Astrocyte of the cerebellum (primary cell): ENCODE measurements at regions not wholly inside any gene's neighbourhood (a gene's known extent, or its start where the extent isn't known, plus 50 kb on each side); places are given as distances from the start of the nearest gene placed in this dataset.

Source experiments
- DNase-seq: peaks from one replicate; pipeline ENCODE4 v3.0.0-alpha.2; 2011; ENCODE audit warnings: low read depth
- H3K4me3 ChIP-seq: 2 replicates; pipeline ENCODE4 v1.5.1; 2011; ENCODE audit warnings: mild to moderate bottlenecking, low read depth, low read length, moderate library complexity
- in situ Hi-C: cut with HindIII; loops from 2 replicates; pipeline ENCODE4 v1.10.0; 2017; ENCODE audit warnings: low sequenced_read_pairs
- TF ChIP-seq, protein P1 (sequence below): IDR thresholded peaks from 2 replicates; pipeline ENCODE4 v1.5.1; 2012; ENCODE audit warnings: low read length, low read depth, moderate library complexity, mild to moderate bottlenecking; ENCODE audit errors: missing control alignments

DNA sequence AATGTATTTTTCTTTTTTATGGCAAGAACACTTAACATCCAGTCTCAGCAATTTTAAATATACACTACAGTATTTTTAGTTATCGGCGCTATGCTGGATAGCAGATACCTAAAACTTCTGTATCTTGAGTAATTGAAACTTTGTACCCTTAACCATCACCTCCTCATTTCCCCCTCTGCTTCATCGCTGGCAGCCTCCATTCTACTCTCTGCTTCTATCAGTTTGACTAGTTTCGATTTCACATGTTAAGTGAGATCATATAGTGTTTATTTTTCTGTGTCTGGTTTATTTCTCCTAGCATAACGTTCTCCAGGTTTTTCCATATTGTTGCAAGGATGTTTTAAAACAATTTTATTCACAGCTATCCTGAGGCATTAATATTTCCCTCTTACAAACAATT is 340.8 kb upstream of the SLC10A2 start:
- TF ChIP-seq, protein P1, sequence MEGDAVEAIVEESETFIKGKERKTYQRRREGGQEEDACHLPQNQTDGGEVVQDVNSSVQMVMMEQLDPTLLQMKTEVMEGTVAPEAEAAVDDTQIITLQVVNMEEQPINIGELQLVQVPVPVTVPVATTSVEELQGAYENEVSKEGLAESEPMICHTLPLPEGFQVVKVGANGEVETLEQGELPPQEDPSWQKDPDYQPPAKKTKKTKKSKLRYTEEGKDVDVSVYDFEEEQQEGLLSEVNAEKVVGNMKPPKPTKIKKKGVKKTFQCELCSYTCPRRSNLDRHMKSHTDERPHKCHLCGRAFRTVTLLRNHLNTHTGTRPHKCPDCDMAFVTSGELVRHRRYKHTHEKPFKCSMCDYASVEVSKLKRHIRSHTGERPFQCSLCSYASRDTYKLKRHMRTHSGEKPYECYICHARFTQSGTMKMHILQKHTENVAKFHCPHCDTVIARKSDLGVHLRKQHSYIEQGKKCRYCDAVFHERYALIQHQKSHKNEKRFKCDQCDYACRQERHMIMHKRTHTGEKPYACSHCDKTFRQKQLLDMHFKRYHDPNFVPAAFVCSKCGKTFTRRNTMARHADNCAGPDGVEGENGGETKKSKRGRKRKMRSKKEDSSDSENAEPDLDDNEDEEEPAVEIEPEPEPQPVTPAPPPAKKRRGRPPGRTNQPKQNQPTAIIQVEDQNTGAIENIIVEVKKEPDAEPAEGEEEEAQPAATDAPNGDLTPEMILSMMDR: no peak
- no peak overlapping the region for H3K4me3 ChIP-seq
- DNase-seq: no peak
- in situ Hi-C loops: no loop called here

DNA sequence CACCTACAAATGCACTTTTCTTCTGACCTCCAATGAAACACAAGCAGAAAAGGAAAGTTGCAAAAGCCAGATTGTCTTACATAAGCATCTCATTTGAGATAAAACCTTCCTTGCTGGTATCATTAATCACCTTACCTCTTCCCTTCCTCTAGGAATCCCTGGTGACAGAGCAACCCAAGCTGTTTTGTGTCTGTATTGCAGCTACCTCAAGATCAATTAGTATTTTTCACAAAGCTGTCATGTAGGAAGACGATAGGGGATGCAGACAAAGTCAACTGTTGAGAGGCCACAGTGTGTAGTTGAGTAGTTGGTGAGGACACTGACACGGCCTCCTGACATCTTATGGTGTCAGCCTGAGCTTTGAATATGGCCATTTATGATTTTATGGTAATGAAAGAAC is 339.1 kb upstream of the SLC10A2 start:
- H3K4me3 ChIP-seq: no peak overlapping the region
- in situ Hi-C loops: no loop called here
- TF ChIP-seq, protein P1: no peak
- no peak for DNase-seq

DNA sequence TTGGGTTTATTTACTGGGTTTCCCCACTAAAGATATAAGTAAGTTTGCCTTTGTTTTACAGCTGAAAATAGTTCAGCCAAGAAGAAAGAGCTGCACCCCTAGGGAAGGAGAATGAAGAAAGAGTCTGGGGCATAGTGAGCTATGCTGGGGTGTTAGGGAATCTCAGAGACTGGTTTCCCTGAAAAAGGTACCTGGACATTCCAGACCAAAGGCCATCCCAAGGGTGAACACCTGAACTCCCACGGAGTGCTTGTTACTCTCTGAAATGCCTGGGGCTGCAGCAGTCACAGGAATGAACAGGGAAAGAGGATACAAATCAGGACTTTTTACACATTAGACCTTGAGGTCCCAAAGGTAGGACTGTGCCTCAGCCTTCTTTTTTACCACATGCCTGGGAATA is 337.6 kb upstream of the SLC10A2 start:
- in situ Hi-C loops: no loop called here
- H3K4me3 ChIP-seq: no peak overlapping the region
- no peak for DNase-seq
- TF ChIP-seq, protein P1: no peak

DNA sequence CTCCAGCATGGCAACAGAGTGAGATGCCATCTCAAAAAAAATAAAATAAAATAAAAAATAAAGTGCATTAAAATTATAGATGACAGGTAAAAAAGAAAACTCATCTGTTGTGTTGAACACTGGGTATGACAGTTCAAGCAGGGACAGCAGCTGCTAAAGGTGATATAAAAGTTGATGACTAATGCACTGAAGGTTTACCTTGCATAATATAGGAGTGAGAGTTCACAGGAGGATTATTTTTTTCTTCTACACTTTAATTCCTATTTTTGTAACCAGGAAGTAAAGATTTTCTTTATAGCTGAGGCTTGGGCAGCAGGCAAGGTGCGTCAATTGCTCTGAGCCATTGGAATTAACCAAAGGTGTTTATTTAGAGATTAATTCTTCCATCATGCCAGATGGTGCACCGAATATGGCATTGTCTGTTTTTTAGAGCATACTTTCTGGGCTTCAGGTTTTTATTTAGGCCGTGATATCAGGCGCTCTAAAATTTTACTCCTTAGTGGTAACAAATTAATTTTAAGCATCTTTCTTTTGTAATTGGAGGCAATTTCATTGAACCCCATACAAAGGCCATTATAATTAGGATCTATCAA is 337.0 kb upstream of the SLC10A2 start:
- TF ChIP-seq, protein P1: no peak
- in situ Hi-C loops: no loop called here
- DNase-seq: no peak
- no peak overlapping the region for H3K4me3 ChIP-seq

DNA sequence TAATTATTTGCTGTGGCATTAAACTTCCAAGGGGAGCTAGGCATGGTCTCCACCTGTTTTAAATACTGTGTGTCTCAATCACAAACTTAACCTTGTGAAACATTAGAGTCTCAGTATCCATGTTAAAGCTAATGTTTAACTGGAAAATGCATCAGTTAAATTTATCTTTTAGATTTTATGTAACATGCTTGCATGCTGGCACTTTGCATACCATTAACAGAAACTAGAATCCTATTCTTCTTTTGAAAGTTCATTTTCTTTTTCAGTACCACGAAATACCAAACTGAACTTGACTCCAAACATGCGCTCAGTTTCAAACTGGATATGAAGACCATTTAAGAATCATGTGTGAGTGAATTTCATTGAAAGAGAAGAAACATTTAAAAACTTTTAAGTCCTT is 328.9 kb upstream of the SLC10A2 start:
- DNase-seq: no peak
- in situ Hi-C loops: no loop called here
- H3K4me3 ChIP-seq: no peak overlapping the region
- TF ChIP-seq, protein P1: no peak

DNA sequence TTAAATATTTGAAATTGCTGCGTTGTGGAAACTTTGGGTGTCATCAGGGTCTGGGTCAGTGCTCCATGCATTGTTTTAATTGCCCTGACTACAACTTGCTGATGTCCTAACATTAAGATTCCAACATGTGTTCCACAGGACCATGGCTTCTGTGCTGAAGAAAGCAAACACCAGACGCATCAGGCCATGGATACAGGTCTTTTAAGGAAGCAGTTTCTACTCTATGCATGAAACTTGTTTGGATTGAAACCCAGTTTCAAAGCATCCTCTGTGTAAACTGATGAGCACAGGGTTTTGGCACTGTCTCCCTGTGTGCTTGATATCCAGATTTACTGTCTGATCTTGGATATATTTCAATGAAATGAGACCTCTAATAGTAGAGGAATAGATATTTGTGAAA is 328.4 kb upstream of the SLC10A2 start:
- H3K4me3 ChIP-seq: no peak overlapping the region
- in situ Hi-C loops: no loop called here
- DNase-seq: no peak
- TF ChIP-seq, protein P1: no peak
